PC-9 (cell line): ENCODE measurements at regions not wholly inside any gene's neighbourhood (a gene's known extent, or its start where the extent isn't known, plus 50 kb on each side); places are given as distances from the start of the nearest gene placed in this dataset.

Experiments
- CTCF ChIP-seq: fragments of 200-600 bp; sonication (generic); conservative IDR thresholded peaks from 2 replicates; pipeline ENCODE4 v1.6.1; 2017; ENCODE audit warnings: mixed run types, antibody characterized with exemption, mild to moderate bottlenecking, moderate library complexity
- EZH2 ChIP-seq: fragments of 200-600 bp; sonication (generic); IDR thresholded peaks from 2 replicates; pipeline ENCODE4 v1.8.0; 2017; ENCODE audit warnings: antibody characterized with exemption, low read depth

DNA sequence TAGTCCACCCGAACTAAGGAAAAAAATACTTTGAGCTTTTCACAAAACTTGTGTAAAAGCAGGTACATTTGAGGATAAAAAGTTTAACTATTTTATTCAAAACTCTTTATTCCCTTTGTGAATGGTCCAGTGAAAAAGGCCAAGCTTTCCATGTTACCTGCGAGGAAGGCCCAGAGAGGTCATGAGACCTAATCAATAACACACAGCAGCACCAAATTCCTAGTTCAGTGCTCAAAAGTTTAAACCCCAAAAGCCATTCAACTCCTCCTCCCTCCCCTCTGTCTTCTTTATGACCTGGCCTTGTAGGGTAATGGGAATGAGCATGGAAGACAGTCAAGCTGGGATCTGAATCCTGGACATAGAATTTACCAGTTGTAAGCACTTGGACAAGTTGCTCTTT is 151.9 kb upstream of the FGGY start:
- TF ChIP-seq CTCF (no peak), EZH2 (no peak)
